Right hindlimb (tissue), 1 donor: ENCODE measurements at regions not wholly inside any gene's neighbourhood (a gene's known extent, or its start where the extent isn't known, plus 50 kb on each side); places are given as distances from the start of the nearest gene placed in this dataset.
"Not testable (repeated sequence)": the region's sequence is repeated elsewhere in the genome, so short reads cannot be mapped to it uniquely, and the experiment has no call there.

Experiments
- DNase-seq: peaks from one replicate; pipeline ENCODE4 v3.0.0-alpha.2; 2018

DNA sequence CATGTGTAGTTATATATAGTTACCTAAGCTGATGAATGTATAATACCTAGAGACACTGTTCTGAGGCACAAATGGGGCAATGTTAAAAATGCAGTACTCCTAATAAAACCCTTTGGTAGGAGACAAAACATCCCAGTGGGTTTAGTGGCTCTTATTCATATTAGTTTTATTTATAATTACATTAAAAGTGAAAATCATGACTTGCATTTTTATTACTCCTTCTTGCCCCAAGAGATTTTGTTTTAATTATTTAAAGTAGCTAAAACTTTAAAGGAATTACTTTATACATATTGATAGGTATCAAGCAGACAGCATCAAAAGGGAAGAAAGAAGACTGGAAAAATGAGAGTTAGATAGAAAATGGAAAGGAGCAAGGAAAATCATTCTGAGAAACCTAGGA, 688.6 kb downstream of the GALC start:
- DNase-seq, result no peak

GRCh38 chr14:87286826-87287225, 706.2 kb downstream of the GALC start:
- no peak for DNase-seq

- DNase-seq, result no peak
Measured at GRCh38 chr14:87286191-87286590, 706.8 kb downstream of the GALC start.

GRCh38 chr14:87285506-87285905, 707.5 kb downstream of the GALC start:
- no peak for DNase-seq

DNA sequence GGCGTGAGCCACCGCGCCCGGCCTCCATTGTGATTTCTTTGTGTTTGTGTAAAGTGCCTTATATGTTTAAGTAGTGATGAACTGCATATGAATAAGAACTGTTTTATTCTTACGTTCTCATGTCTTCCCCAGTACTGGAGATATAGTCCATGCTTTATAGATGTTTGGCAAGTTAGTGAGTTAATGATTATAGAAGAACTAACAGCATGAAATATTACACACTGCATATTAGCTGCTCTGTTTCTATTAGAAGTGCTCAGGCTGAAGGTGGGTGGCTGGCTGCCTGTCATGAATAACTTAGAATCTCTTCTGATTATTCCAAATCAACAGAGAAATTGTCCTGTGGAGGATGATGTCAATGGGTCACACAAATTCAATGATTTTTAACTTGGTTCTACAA, 709.4 kb downstream of the GALC start:
- DNase-seq, result no peak

GRCh38 chr14:87282266-87282665, 710.7 kb downstream of the GALC start:
- no peak for DNase-seq

GRCh38 chr14:87278415-87278814, 714.6 kb downstream of the GALC start:
- DNase-seq, result no peak

DNA sequence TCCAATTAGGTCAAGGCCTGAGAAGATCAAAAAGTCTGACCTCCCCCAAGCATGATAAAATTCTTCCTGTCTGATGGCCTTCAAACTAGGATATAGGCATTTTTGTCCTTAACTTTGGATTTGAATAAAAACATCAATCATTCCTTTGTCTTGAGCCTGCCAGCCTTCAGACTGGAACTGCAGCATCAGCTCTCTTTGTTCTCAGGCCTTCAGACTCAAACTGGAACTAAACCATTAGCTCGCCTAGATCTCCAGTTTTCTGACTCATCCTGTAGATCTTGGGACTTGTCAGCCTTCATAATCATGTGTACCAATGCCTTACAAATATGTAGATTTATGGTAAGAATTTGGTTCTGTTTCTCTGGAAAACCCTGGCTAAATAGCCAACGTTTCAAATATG, 721.7 kb downstream of the GALC start:
- no peak for DNase-seq

DNA sequence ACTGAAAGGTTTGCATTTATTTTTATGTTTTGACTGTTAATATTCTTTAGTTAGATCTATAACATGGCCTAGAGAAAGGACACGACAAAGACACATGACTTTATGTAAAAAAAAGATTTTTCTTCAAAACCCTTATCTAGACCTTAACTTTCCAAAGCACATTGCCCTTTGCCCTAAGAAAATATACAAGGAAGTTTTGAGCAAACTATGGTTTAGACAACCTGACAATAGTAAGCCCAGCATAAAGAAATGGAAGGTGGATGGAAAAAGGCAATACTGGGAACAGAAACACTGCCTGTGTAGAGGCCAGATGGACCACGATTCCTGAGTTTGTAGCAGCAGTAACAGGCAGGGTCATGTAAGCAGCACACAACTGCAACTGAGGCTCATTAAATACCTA, 724.0 kb downstream of the GALC start:
- no peak for DNase-seq

DNA sequence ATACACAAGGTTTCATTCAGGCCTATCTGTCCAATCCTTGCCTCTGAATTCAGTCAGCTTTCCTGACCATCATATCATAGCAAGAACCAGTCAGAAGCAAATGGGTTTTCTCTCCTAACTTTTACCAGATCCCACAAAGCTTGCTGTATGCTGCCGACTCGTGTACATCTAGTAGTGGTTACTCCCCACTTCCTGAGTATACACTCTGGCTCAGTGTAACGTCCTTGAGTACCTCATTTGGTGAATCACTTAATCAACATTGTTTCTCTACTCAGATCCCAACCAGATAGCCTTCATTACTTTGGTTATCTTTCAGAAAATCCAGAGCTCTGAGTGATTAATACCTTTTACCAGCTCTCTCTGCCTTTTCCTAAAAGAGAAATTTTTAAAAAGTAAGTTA, 728.2 kb downstream of the GALC start:
- DNase-seq, result no peak

GRCh38 chr14:87264272-87264785, 728.7 kb downstream of the GALC start:
- no peak for DNase-seq

- DNase-seq, result no peak
Measured at GRCh38 chr14:87261621-87262020, 731.4 kb downstream of the GALC start.

DNA sequence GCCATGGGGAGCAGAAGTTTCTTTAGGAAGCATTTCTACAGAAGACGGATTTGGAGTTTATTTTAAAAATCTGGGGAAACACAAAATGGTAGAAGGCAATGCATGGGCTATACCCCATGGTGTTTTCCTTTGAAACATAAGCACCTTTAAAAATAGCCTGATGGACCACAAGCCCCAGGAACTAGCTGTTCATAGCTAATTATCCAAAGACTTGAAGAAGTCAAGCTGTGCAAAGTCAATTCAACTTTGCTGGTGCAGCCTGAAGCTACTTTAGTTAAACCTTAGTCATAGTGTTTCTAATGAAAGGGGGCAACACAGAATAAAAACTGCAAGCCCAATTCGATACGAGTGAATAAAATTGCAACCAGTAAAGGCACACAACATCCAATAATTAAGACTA, 732.5 kb downstream of the GALC start:
- DNase-seq, result no peak

GRCh38 chr14:87257421-87257820, 735.6 kb downstream of the GALC start:
- DNase-seq, result no peak

- DNase-seq, result no peak
Measured at GRCh38 chr14:87255058-87255457, 737.9 kb downstream of the GALC start.

DNA sequence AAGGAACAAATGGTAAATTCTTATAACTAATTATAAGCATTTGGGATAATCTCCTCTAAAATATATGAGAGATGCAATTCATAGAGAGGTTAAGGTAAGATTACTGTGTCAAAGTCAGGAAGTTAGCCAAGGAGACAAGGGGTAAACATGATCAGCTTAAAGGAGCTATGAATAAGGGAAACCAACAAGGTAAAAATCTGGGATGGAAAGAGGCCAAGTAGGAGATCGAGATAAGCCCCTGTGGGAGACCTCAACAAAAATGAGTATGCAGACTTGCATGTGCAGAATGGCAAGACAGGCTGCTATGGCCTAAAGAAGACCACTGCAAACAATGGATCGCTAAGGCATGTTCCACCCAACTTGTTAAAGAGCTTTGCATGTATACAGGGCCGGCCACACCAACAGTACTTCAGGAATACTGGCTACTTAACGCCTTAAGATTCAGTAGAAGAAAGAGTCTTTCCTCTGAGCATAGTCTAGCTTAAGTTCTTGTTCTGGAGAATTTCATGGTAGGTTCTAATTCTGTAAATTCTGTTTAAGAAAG, 738.6 kb downstream of the GALC start:
- DNase-seq, result no peak

DNA sequence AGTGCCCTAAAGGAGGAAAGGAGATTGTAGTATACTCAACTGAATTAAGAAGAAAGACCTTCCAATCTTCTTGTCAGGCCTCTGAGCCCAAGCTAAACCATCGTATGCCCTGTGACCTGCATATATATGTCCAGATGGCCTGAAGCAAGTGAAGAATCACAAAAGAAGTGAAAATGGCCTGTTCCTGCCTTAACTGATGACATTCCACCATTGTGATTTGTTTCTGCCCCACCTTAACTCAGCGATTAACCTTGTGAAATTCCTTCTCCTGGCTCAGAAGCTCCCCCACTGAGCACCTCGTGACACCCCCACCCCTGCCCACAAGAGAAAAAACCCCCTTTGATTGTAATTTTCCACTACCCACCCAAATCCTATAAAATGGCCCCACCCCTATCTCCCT, 739.2 kb downstream of the GALC start:
- DNase-seq, result not testable (repeated sequence)

DNA sequence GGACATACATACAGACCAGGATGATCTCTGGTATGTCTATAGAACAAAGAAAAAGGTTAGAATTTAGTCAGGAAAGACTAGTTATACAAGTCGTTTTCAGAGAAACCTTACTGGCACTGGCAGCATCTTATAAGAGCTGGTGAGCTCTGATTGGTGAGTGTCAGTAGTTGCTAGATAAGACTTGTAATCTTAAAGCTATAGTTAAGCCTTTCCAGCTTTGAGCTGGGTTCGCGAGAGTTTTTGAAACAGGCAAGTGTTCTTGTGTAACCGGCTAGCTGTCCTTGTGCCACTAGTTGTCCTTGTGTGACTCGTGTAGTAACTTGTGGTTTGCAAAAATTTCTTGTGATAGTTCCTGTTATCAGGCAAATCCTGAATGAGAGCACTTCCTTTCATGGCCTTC, 740.9 kb downstream of the GALC start:
- DNase-seq, result no peak

- DNase-seq, result no peak
Measured at GRCh38 chr14:87251011-87251410, 742.0 kb downstream of the GALC start.

- DNase-seq, result no peak
Measured at GRCh38 chr14:87241018-87241768, 751.8 kb downstream of the GALC start.

- DNase-seq, result not testable (repeated sequence)
Measured at GRCh38 chr14:87240319-87240718, 752.7 kb downstream of the GALC start.

- DNase-seq, result no peak
Measured at GRCh38 chr14:87233806-87234384, 759.1 kb downstream of the GALC start.

GRCh38 chr14:87233266-87233665, 759.7 kb downstream of the GALC start:
- no peak for DNase-seq

GRCh38 chr14:87231336-87232026, 761.5 kb downstream of the GALC start:
- DNase-seq, result no peak
